ENCODE measurements at regions not wholly inside any gene's neighbourhood (a gene's known extent, or its start where the extent isn't known, plus 50 kb on each side); places are given as distances from the start of the nearest gene placed in this dataset.

- H3K27ac ChIP-seq (ENCODE audit: low read length): no peak overlapping the region
- ATAC-seq (replicated peaks in 1 of 4) (no peak), DNase-seq (no peak)
- POLR2A ChIA-PET: no interaction called here
- no peaks in the 10 kb centered on the region for H3K9me3 ChIP-seq
- H3K4me3 ChIP-seq (ENCODE audit: control insufficient read depth in 1 of 2, extremely low read depth in 1 of 2, low read length in 1 of 2): no peak overlapping the region
- Mint-ChIP-seq H3K4me1 (no peaks in the 10 kb centered on the region), H3K27ac (no peak overlapping the region), H3K9me3 (no peaks in the 10 kb centered on the region), H3K4me3 (no peak overlapping the region), H3K27me3 (peaks cover 6 to 16% of the 10 kb centered on the region in 2 donors), H3K36me3 (no peaks in the 10 kb centered on the region)
- CTCF ChIA-PET: no interaction called here
- 92% methylated on average over 2 of the region's 4 CpGs for WGBS (ENCODE audit: insufficient coverage)
- no peaks in the 10 kb centered on the region for H3K36me3 ChIP-seq (ENCODE audit: control insufficient read depth in 2 of 2, extremely low read depth in 1 of 2, insufficient read depth in 1 of 2, low read length in 1 of 2)
- H3K27me3 ChIP-seq (replicated peaks in 1 of 2; ENCODE audit: control insufficient read depth in 2 of 2, extremely low read depth in 1 of 2, insufficient read depth in 2 of 2, low read length in 1 of 2): peaks cover 0 to 3% of the 10 kb centered on the region in 2 experiments
- no peaks in the 10 kb centered on the region for H3K4me1 ChIP-seq (ENCODE audit: control insufficient read depth in 1 of 2, extremely low read depth in 1 of 2, insufficient read depth in 2 of 2, low read length in 2 of 2)
Measured at GRCh38 chr9:87139099-87139730, 191.9 kb upstream of the GAS1 start.

GRCh38 chr9:87140142-87140541, 192.8 kb upstream of the GAS1 start:
- Mint-ChIP-seq H3K4me3 (no peak overlapping the region), H3K27ac (no peak overlapping the region), H3K27me3 (peaks cover 6 to 16% of the 10 kb centered on the region in 2 donors), H3K4me1 (no peaks in the 10 kb centered on the region), H3K36me3 (no peaks in the 10 kb centered on the region), H3K9me3 (no peaks in the 10 kb centered on the region)
- H3K9me3 ChIP-seq: no peaks in the 10 kb centered on the region
- ATAC-seq (replicated peaks in 1 of 4) (no peak), DNase-seq (no peak)
- no peak overlapping the region for H3K4me3 ChIP-seq (ENCODE audit: control insufficient read depth in 1 of 2, extremely low read depth in 1 of 2, low read length in 1 of 2)
- POLR2A ChIA-PET: no interaction called here
- H3K27ac ChIP-seq (ENCODE audit: low read length): no peak overlapping the region
- no peaks in the 10 kb centered on the region for H3K36me3 ChIP-seq (ENCODE audit: control insufficient read depth in 2 of 2, extremely low read depth in 1 of 2, insufficient read depth in 1 of 2, low read length in 1 of 2)
- CTCF ChIA-PET: no interaction called here
- H3K4me1 ChIP-seq (ENCODE audit: control insufficient read depth in 1 of 2, extremely low read depth in 1 of 2, insufficient read depth in 2 of 2, low read length in 2 of 2): no peaks in the 10 kb centered on the region
- peaks cover 0 to 3% of the 10 kb centered on the region in 2 experiments for H3K27me3 ChIP-seq (replicated peaks in 1 of 2; ENCODE audit: control insufficient read depth in 2 of 2, extremely low read depth in 1 of 2, insufficient read depth in 2 of 2, low read length in 1 of 2)
- 89% methylated on average over 2 of the region's 4 CpGs for WGBS (ENCODE audit: insufficient coverage)

GRCh38 chr9:87140605-87141109, 193.4 kb upstream of the GAS1 start:
- Histone ChIP-seq H3K27me3 (replicated peaks in 1 of 2; ENCODE audit: control insufficient read depth in 2 of 2, extremely low read depth in 1 of 2, insufficient read depth in 2 of 2, low read length in 1 of 2) (peaks cover 0 to 3% of the 10 kb centered on the region in 2 experiments), H3K4me3 (ENCODE audit: control insufficient read depth in 1 of 2, extremely low read depth in 1 of 2, low read length in 1 of 2) (no peak overlapping the region), H3K9me3 (no peaks in the 10 kb centered on the region), H3K36me3 (ENCODE audit: control insufficient read depth in 2 of 2, extremely low read depth in 1 of 2, insufficient read depth in 1 of 2, low read length in 1 of 2) (no peaks in the 10 kb centered on the region), H3K27ac (ENCODE audit: low read length) (no peak overlapping the region), H3K4me1 (ENCODE audit: control insufficient read depth in 1 of 2, extremely low read depth in 1 of 2, insufficient read depth in 2 of 2, low read length in 2 of 2) (no peaks in the 10 kb centered on the region)
- H3K27ac Mint-ChIP-seq: no peak overlapping the region
- DNase-seq (no peak), ATAC-seq (replicated peaks in 1 of 4) (no peak)
- H3K9me3 Mint-ChIP-seq: no peaks in the 10 kb centered on the region
- H3K4me3 Mint-ChIP-seq: no peak overlapping the region
- peaks cover 6 to 16% of the 10 kb centered on the region in 2 donors for H3K27me3 Mint-ChIP-seq
- CTCF ChIA-PET: no interaction called here
- 94% methylated on average over 4 of the region's 6 CpGs for WGBS (ENCODE audit: insufficient coverage)
- no peaks in the 10 kb centered on the region for H3K36me3 Mint-ChIP-seq
- H3K4me1 Mint-ChIP-seq: no peaks in the 10 kb centered on the region
- POLR2A ChIA-PET: no interaction called here

GRCh38 chr9:87141124-87141523, 193.8 kb upstream of the GAS1 start:
- H3K27me3 Mint-ChIP-seq: peaks cover 8 to 19% of the 10 kb centered on the region in 2 donors
- H3K9me3 ChIP-seq: no peaks in the 10 kb centered on the region
- H3K36me3 ChIP-seq (ENCODE audit: control insufficient read depth in 2 of 2, extremely low read depth in 1 of 2, insufficient read depth in 1 of 2, low read length in 1 of 2): no peaks in the 10 kb centered on the region
- DNase-seq (no peak), ATAC-seq (replicated peaks in 1 of 4) (no peak)
- H3K4me3 ChIP-seq (ENCODE audit: control insufficient read depth in 1 of 2, extremely low read depth in 1 of 2, low read length in 1 of 2): no peak overlapping the region
- H3K9me3 Mint-ChIP-seq: no peaks in the 10 kb centered on the region
- POLR2A ChIA-PET: no interaction called here
- CTCF ChIA-PET: no interaction called here
- 84% methylated on average over 5 of the region's 8 CpGs for WGBS (ENCODE audit: insufficient coverage)
- H3K4me1 Mint-ChIP-seq: no peaks in the 10 kb centered on the region
- no peak overlapping the region for H3K27ac Mint-ChIP-seq
- no peak overlapping the region for H3K4me3 Mint-ChIP-seq
- H3K27me3 ChIP-seq (replicated peaks in 1 of 2; ENCODE audit: control insufficient read depth in 2 of 2, extremely low read depth in 1 of 2, insufficient read depth in 2 of 2, low read length in 1 of 2): peaks cover 0 to 3% of the 10 kb centered on the region in 2 experiments
- H3K27ac ChIP-seq (ENCODE audit: low read length): no peak overlapping the region
- no peaks in the 10 kb centered on the region for H3K4me1 ChIP-seq (ENCODE audit: control insufficient read depth in 1 of 2, extremely low read depth in 1 of 2, insufficient read depth in 2 of 2, low read length in 2 of 2)
- H3K36me3 Mint-ChIP-seq: no peaks in the 10 kb centered on the region

GRCh38 chr9:87146933-87147332, 199.6 kb upstream of the GAS1 start:
- H3K4me3 Mint-ChIP-seq: no peak overlapping the region
- no peaks in the 10 kb centered on the region for H3K36me3 Mint-ChIP-seq
- CTCF ChIA-PET: no interaction called here
- peaks cover 42 to 55% of the 10 kb centered on the region in 2 donors for H3K27me3 Mint-ChIP-seq
- H3K27me3 ChIP-seq (replicated peaks in 1 of 2; ENCODE audit: control insufficient read depth in 2 of 2, extremely low read depth in 1 of 2, insufficient read depth in 2 of 2, low read length in 1 of 2): peaks cover 5 to 25% of the 10 kb centered on the region in 2 experiments
- POLR2A ChIA-PET: no interaction called here
- no peak overlapping the region for H3K27ac Mint-ChIP-seq
- DNase-seq (no peak), ATAC-seq (replicated peaks in 1 of 4) (no peak)
- H3K36me3 ChIP-seq (ENCODE audit: control insufficient read depth in 2 of 2, extremely low read depth in 1 of 2, insufficient read depth in 1 of 2, low read length in 1 of 2): no peaks in the 10 kb centered on the region
- no peak overlapping the region for H3K4me3 ChIP-seq (ENCODE audit: control insufficient read depth in 1 of 2, extremely low read depth in 1 of 2, low read length in 1 of 2)
- peaks cover 2 to 5% (median 5%) of the 10 kb centered on the region in 3 donors for H3K4me1 Mint-ChIP-seq
- H3K27ac ChIP-seq (ENCODE audit: low read length): no peak overlapping the region
- 85% methylated on average over 5 of the region's 7 CpGs for WGBS (ENCODE audit: insufficient coverage)
- no peaks in the 10 kb centered on the region for H3K9me3 ChIP-seq
- H3K4me1 ChIP-seq (ENCODE audit: control insufficient read depth in 1 of 2, extremely low read depth in 1 of 2, insufficient read depth in 2 of 2, low read length in 2 of 2): peaks cover 0 to 8% of the 10 kb centered on the region in 2 experiments
- H3K9me3 Mint-ChIP-seq: peaks cover 0 to 3% (median 0%) of the 10 kb centered on the region in 3 donors

- ChIA-PET POLR2A (no interaction called here), CTCF (no interaction called here)
- DNase-seq (no peak), ATAC-seq (replicated peaks in 1 of 4) (no peak)
- Histone ChIP-seq H3K9me3 (no peaks in the 10 kb centered on the region), H3K27me3 (replicated peaks in 1 of 2; ENCODE audit: control insufficient read depth in 2 of 2, extremely low read depth in 1 of 2, insufficient read depth in 2 of 2, low read length in 1 of 2) (peaks cover 5 to 25% of the 10 kb centered on the region in 2 experiments), H3K36me3 (ENCODE audit: control insufficient read depth in 2 of 2, extremely low read depth in 1 of 2, insufficient read depth in 1 of 2, low read length in 1 of 2) (no peaks in the 10 kb centered on the region), H3K4me3 (ENCODE audit: control insufficient read depth in 1 of 2, extremely low read depth in 1 of 2, low read length in 1 of 2) (no peak overlapping the region), H3K4me1 (ENCODE audit: control insufficient read depth in 1 of 2, extremely low read depth in 1 of 2, insufficient read depth in 2 of 2, low read length in 2 of 2) (peaks cover 0 to 8% of the 10 kb centered on the region in 2 experiments), H3K27ac (ENCODE audit: low read length) (no peak overlapping the region)
- Mint-ChIP-seq H3K9me3 (peaks cover 0 to 3% (median 0%) of the 10 kb centered on the region in 3 donors), H3K27me3 (peaks cover 42 to 51% of the 10 kb centered on the region in 2 donors), H3K4me3 (no peak overlapping the region), H3K27ac (no peak overlapping the region), H3K36me3 (no peaks in the 10 kb centered on the region), H3K4me1 (peaks cover 2 to 5% (median 5%) of the 10 kb centered on the region in 3 donors)
- 91% methylated on average over 7 of the region's 8 CpGs for WGBS (ENCODE audit: insufficient coverage)
Measured at GRCh38 chr9:87147839-87148238, 200.5 kb upstream of the GAS1 start.

Data from T-cell (primary cell).